ENCODE measurements at regions not wholly inside any gene's neighbourhood (a gene's known extent, or its start where the extent isn't known, plus 50 kb on each side); places are given as distances from the start of the nearest gene placed in this dataset.
"Not testable (repeated sequence)": the region's sequence is repeated elsewhere in the genome, so short reads cannot be mapped to it uniquely, and the experiment has no call there.

DNA sequence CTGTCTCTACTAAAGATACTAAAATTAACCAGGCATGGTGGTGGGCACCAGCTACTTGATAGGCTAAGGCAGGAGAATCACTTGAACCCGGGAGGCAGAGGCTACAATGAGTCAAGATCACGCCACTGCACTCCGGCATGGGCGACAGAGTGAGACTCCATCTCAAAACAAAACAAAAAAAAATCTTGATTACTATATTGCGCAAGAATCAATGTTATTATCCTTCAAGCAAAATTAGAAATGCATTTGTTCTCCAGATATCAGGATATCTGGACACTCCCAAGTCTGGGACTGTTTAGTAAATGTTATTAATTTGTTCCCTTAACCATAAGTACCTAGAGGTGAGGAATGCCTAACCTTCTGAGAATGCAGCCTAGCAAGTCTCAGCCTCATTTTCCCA is 992.2 kb upstream of the PCDH20 start:
- Histone ChIP-seq H3K36me3 (ENCODE audit: insufficient read depth, low read length) (no peaks in the 10 kb centered on the region), H3K4me3 (ENCODE audit: low read length) (no peak overlapping the region), H3K27me3 (ENCODE audit: control insufficient read depth in 1 of 2, insufficient read depth in 2 of 2, low read length in 2 of 2) (no peaks in the 10 kb centered on the region), H3K27ac (ENCODE audit: low read depth in 1 of 2, low read length in 2 of 2) (no peak overlapping the region), H3K9me3 (ENCODE audit: control insufficient read depth in 1 of 2, insufficient read depth in 1 of 2, low read length in 2 of 2) (peaks cover 0 to 18% of the 10 kb centered on the region in 2 experiments), H3K4me1 (ENCODE audit: insufficient read depth, low read length) (no peaks in the 10 kb centered on the region)
- TF ChIP-seq, protein P1, sequence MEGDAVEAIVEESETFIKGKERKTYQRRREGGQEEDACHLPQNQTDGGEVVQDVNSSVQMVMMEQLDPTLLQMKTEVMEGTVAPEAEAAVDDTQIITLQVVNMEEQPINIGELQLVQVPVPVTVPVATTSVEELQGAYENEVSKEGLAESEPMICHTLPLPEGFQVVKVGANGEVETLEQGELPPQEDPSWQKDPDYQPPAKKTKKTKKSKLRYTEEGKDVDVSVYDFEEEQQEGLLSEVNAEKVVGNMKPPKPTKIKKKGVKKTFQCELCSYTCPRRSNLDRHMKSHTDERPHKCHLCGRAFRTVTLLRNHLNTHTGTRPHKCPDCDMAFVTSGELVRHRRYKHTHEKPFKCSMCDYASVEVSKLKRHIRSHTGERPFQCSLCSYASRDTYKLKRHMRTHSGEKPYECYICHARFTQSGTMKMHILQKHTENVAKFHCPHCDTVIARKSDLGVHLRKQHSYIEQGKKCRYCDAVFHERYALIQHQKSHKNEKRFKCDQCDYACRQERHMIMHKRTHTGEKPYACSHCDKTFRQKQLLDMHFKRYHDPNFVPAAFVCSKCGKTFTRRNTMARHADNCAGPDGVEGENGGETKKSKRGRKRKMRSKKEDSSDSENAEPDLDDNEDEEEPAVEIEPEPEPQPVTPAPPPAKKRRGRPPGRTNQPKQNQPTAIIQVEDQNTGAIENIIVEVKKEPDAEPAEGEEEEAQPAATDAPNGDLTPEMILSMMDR (IDR thresholded peaks at IDR 0.05): no peak
- no peak overlapping the region for H3K27ac Mint-ChIP-seq
- H3K9me3 Mint-ChIP-seq: peaks cover 7% of the 10 kb centered on the region
- no peaks in the 10 kb centered on the region for H3K27me3 Mint-ChIP-seq
- DNase-seq (no peak), ATAC-seq (ENCODE audit: poor library complexity) (no peak)
- no peaks in the 10 kb centered on the region for H3K36me3 Mint-ChIP-seq (ENCODE audit: low read depth)
- intact Hi-C loops (cut with DNase I, micrococcal nuclease): no loop called here
- H3K4me1 Mint-ChIP-seq (ENCODE audit: low read depth): no peaks in the 10 kb centered on the region
- ChIA-PET CTCF (no interaction called here), POLR2A (no interaction called here)
- no peak overlapping the region for H3K4me3 Mint-ChIP-seq

DNA sequence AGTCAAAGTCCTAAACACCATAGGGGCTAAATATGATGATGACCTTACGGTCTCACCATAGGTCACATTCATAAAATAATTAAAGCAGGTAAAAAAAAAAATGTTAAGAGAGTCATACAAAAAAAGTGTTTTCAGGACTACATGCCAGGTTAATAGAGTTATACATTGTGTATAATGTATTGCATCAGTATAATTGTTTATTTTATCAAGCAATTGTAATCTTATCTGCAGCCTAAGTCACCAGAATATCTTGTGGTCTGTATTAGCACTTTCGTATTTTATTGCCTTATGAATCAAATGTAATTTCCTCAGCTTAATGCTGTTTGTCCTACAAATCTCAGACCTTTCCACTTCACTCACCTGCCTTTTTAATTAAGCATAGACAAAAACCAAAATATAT is 972.9 kb upstream of the PCDH20 start:
- Histone ChIP-seq H3K4me1 (ENCODE audit: insufficient read depth, low read length) (no peaks in the 10 kb centered on the region), H3K27me3 (ENCODE audit: control insufficient read depth in 1 of 2, insufficient read depth in 2 of 2, low read length in 2 of 2) (no peaks in the 10 kb centered on the region), H3K4me3 (ENCODE audit: low read length) (no peak overlapping the region), H3K36me3 (ENCODE audit: insufficient read depth, low read length) (no peaks in the 10 kb centered on the region), H3K9me3 (ENCODE audit: control insufficient read depth in 1 of 2, insufficient read depth in 1 of 2, low read length in 2 of 2) (peaks cover 0 to 4% of the 10 kb centered on the region in 2 experiments), H3K27ac (ENCODE audit: low read depth in 1 of 2, low read length in 2 of 2) (no peak overlapping the region)
- H3K36me3 Mint-ChIP-seq (ENCODE audit: low read depth): no peaks in the 10 kb centered on the region
- H3K4me1 Mint-ChIP-seq (ENCODE audit: low read depth): no peaks in the 10 kb centered on the region
- no peaks in the 10 kb centered on the region for H3K27me3 Mint-ChIP-seq
- TF ChIP-seq, protein P1 (IDR thresholded peaks at IDR 0.05): no peak
- ChIA-PET CTCF (no interaction called here), POLR2A (no interaction called here)
- H3K9me3 Mint-ChIP-seq: peaks cover 7% of the 10 kb centered on the region
- no peak overlapping the region for H3K27ac Mint-ChIP-seq
- intact Hi-C loops (cut with DNase I, micrococcal nuclease): no loop called here
- DNase-seq (no peak), ATAC-seq (ENCODE audit: poor library complexity) (no peak)
- no peak overlapping the region for H3K4me3 Mint-ChIP-seq

DNA sequence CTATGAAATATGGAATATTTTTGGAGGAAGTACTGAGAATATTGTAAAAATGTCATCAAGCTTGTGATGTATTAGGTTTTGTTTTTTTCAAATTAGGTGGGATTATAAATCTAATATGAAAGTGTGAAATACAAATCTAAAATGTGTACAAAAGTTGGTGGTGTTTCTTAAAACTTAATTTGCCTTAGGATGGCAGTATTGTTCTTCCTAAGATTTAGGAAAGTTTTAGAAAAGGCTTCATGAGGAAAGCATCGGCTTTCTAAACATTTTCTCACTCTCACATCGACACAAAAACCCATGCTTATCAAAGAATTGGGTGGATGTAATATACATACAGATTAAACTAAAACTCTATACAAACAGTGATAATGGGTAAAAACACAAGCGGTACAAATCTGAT is 972.0 kb upstream of the PCDH20 start:
- no peak overlapping the region for H3K27ac Mint-ChIP-seq
- H3K27ac ChIP-seq (ENCODE audit: low read depth in 1 of 2, low read length in 2 of 2): no peak overlapping the region
- no peaks in the 10 kb centered on the region for H3K27me3 Mint-ChIP-seq
- CTCF ChIA-PET: no interaction called here
- H3K4me3 Mint-ChIP-seq: no peak overlapping the region
- H3K9me3 ChIP-seq (ENCODE audit: control insufficient read depth in 1 of 2, insufficient read depth in 1 of 2, low read length in 2 of 2): peaks cover 0 to 8% of the 10 kb centered on the region in 2 experiments
- ATAC-seq (ENCODE audit: poor library complexity) (no peak), DNase-seq (no peak)
- intact Hi-C loops (cut with DNase I, micrococcal nuclease): no loop called here
- no peaks in the 10 kb centered on the region for H3K27me3 ChIP-seq (ENCODE audit: control insufficient read depth in 1 of 2, insufficient read depth in 2 of 2, low read length in 2 of 2)
- POLR2A ChIA-PET: no interaction called here
- TF ChIP-seq, protein P1 (IDR thresholded peaks at IDR 0.05): no peak
- no peaks in the 10 kb centered on the region for H3K4me1 ChIP-seq (ENCODE audit: insufficient read depth, low read length)
- H3K4me1 Mint-ChIP-seq (ENCODE audit: low read depth): no peaks in the 10 kb centered on the region
- no peak overlapping the region for H3K4me3 ChIP-seq (ENCODE audit: low read length)
- H3K36me3 Mint-ChIP-seq (ENCODE audit: low read depth): no peaks in the 10 kb centered on the region
- no peaks in the 10 kb centered on the region for H3K36me3 ChIP-seq (ENCODE audit: insufficient read depth, low read length)
- peaks cover 7% of the 10 kb centered on the region for H3K9me3 Mint-ChIP-seq

DNA sequence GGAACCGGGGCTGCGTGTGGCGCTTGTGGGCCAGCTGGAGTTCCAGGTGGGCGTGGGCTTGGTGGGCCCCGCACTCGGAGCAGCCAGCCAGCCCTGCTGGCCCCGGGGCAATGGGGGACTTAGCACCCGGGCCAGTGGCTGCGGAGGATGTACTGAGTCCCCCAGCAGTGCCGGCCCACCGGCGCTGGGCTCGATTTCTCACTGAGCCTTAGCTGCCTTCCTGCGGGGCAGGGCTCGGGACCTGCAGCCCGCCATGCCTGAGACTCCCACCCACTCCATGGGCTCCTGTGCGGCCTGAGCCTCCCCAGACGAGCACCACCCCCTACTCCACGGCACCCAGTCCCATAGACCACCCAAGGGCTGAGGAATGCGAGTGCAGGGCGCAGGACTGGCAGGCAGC is 963.6 kb upstream of the PCDH20 start:
- ATAC-seq (ENCODE audit: poor library complexity); H3K27me3 ChIP-seq (ENCODE audit: control insufficient read depth in 1 of 2, insufficient read depth in 2 of 2, low read length in 2 of 2); DNase-seq; H3K36me3 Mint-ChIP-seq (ENCODE audit: low read depth); H3K27ac Mint-ChIP-seq; H3K27me3 Mint-ChIP-seq; H3K4me1 ChIP-seq (ENCODE audit: insufficient read depth, low read length); CTCF ChIA-PET; POLR2A ChIA-PET; H3K9me3 Mint-ChIP-seq; H3K4me3 ChIP-seq (ENCODE audit: low read length); intact Hi-C loops (cut with DNase I, micrococcal nuclease); H3K4me3 Mint-ChIP-seq; H3K36me3 ChIP-seq (ENCODE audit: insufficient read depth, low read length); H3K4me1 Mint-ChIP-seq (ENCODE audit: low read depth); H3K27ac ChIP-seq (ENCODE audit: low read depth in 1 of 2, low read length in 2 of 2): not testable (repeated sequence)
- H3K9me3 ChIP-seq (ENCODE audit: control insufficient read depth in 1 of 2, insufficient read depth in 1 of 2, low read length in 2 of 2): peaks cover 0 to 20% of the 10 kb centered on the region in 2 experiments
